OCI-LY3 (cell line): ENCODE measurements at regions not wholly inside any gene's neighbourhood (a gene's known extent, or its start where the extent isn't known, plus 50 kb on each side); places are given as distances from the start of the nearest gene placed in this dataset.

ENCODE experiments used
- H2AFZ ChIP-seq: fragments of 200-600, 300-600 bp; shearing (Covaris generic); 2 replicates; pipeline ENCODE4 v1.6.0; 2014; ENCODE audit warnings: antibody characterized with exemption, low read depth, low read length
- H3K27ac ChIP-seq: fragments of 200-600, 300-600 bp; sonication (generic); 2 replicates; pipeline ENCODE4 v1.5.1; 2014; ENCODE audit warnings: mild to moderate bottlenecking, low read length, moderate library complexity, mixed read lengths
- H3K27me3 ChIP-seq: fragments of 200-600, 300-600 bp; sonication (generic); 2 replicates; pipeline ENCODE4 v1.6.1; 2014; ENCODE audit warnings: low read depth, low read length, mixed read lengths
- H3K36me3 ChIP-seq: fragments of 200-600, 300-600 bp; sonication (generic); replicated peaks from 2 replicates; pipeline ENCODE3; 2014; ENCODE audit warnings: low read depth, low read length, mixed read lengths
- H3K4me1 ChIP-seq: fragments of 300-600, 200-600 bp; sonication (generic); 2 replicates; pipeline ENCODE4 v1.6.1; 2014; ENCODE audit warnings: low read length, mixed read lengths
- H3K4me2 ChIP-seq: fragments of 200-600, 300-600 bp; sonication (generic); 2 replicates; pipeline ENCODE4 v1.6.1; 2014; ENCODE audit warnings: low read length, mixed read lengths
- H3K4me3 ChIP-seq: fragments of 300-600, 200-600 bp; sonication (generic); 2 replicates; pipeline ENCODE4 v1.5.1; 2014; ENCODE audit warnings: antibody characterized with exemption, mild to moderate bottlenecking, low read length, moderate library complexity
- H3K79me2 ChIP-seq: fragments of 300-600, 200-600 bp; shearing (Covaris generic); 2 replicates; pipeline ENCODE4 v1.6.1; 2014; ENCODE audit warnings: mild to moderate bottlenecking, low read length, mixed read lengths
- H3K9ac ChIP-seq: fragments of 300-600, 200-600 bp; shearing (Covaris generic); 2 replicates; pipeline ENCODE4 v1.6.0; 2014; ENCODE audit warnings: mild to moderate bottlenecking, low read length, moderate library complexity
- H3K9me3 ChIP-seq: fragments of 200-600, 300-600 bp; shearing (Covaris generic); 2 replicates; pipeline ENCODE4 v1.6.1; 2014; ENCODE audit warnings: low read length, mixed read lengths; ENCODE audit not compliant: insufficient read depth
- H4K20me1 ChIP-seq: fragments of 200-600, 300-600 bp; sonication (generic); 2 replicates; pipeline ENCODE4 v1.6.1; 2016; ENCODE audit warnings: low read length, mixed read lengths; ENCODE audit not compliant: insufficient read depth
- EZH2phosphoT487 ChIP-seq: fragments of 200-600 bp; shearing (Covaris generic); IDR thresholded peaks from 2 replicates; pipeline ENCODE4 v1.6.1; 2018; ENCODE audit warnings: antibody characterized with exemption, mixed run types, low read depth
- TF ChIP-seq, protein P1 (sequence below): fragments of 200-600, 300-600 bp; sonication (generic); IDR thresholded peaks from 2 replicates; pipeline ENCODE4 v1.5.1; 2014; ENCODE audit warnings: antibody characterized with exemption, low read length, low read depth

DNA sequence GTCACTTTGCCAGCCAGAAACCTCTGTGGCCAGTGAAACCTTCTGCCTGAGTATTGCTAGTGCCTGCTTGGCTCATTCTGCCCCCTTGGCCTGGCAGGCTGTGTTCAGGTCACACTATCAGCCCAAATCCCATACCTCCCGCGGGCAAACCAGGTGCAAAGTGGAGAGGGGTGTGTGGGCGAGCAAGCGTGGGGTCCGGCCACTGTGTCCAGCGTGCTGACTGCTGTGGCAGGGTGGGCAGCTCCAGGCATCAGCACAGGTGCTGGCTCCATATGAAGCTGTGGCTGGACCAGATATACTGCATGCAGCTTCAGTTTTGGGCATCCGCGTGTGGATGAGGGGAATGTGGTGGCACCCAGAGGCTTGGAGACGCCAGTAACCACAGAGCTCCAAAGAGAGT, 576.5 kb upstream of the EDIL3 start:
- H3K36me3 ChIP-seq, result no peaks in the 10 kb centered on the region
- no peaks in the 10 kb centered on the region for H3K9me3 ChIP-seq
- H3K9ac ChIP-seq, result no peak overlapping the region
- no peak overlapping the region for H3K27ac ChIP-seq
- H4K20me1 ChIP-seq, result no peaks in the 10 kb centered on the region
- no peak for TF ChIP-seq EZH2phosphoT487
- TF ChIP-seq, protein P1, sequence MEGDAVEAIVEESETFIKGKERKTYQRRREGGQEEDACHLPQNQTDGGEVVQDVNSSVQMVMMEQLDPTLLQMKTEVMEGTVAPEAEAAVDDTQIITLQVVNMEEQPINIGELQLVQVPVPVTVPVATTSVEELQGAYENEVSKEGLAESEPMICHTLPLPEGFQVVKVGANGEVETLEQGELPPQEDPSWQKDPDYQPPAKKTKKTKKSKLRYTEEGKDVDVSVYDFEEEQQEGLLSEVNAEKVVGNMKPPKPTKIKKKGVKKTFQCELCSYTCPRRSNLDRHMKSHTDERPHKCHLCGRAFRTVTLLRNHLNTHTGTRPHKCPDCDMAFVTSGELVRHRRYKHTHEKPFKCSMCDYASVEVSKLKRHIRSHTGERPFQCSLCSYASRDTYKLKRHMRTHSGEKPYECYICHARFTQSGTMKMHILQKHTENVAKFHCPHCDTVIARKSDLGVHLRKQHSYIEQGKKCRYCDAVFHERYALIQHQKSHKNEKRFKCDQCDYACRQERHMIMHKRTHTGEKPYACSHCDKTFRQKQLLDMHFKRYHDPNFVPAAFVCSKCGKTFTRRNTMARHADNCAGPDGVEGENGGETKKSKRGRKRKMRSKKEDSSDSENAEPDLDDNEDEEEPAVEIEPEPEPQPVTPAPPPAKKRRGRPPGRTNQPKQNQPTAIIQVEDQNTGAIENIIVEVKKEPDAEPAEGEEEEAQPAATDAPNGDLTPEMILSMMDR, result no peak
- H3K79me2 ChIP-seq, result no peaks in the 10 kb centered on the region
- H3K4me1 ChIP-seq, result no peaks in the 10 kb centered on the region
- H2AFZ ChIP-seq, result no peak overlapping the region
- H3K27me3 ChIP-seq, result no peaks in the 10 kb centered on the region
- H3K4me3 ChIP-seq, result no peak overlapping the region
- H3K4me2 ChIP-seq, result no peak overlapping the region

- no peak overlapping the region for H2AFZ ChIP-seq
- H3K79me2 ChIP-seq, result no peaks in the 10 kb centered on the region
- TF ChIP-seq EZH2phosphoT487, result no peak
- TF ChIP-seq, protein P1, result no peak
- H3K4me3 ChIP-seq, result no peak overlapping the region
- no peak overlapping the region for H3K27ac ChIP-seq
- H3K27me3 ChIP-seq, result no peaks in the 10 kb centered on the region
- no peak overlapping the region for H3K4me2 ChIP-seq
- H3K9ac ChIP-seq, result no peak overlapping the region
- H3K36me3 ChIP-seq, result no peaks in the 10 kb centered on the region
- H4K20me1 ChIP-seq, result no peaks in the 10 kb centered on the region
- no peaks in the 10 kb centered on the region for H3K4me1 ChIP-seq
- H3K9me3 ChIP-seq, result no peaks in the 10 kb centered on the region
These were observed 577.2 kb upstream of the EDIL3 start for GRCh38 chr5:84961903-84962302.

DNA sequence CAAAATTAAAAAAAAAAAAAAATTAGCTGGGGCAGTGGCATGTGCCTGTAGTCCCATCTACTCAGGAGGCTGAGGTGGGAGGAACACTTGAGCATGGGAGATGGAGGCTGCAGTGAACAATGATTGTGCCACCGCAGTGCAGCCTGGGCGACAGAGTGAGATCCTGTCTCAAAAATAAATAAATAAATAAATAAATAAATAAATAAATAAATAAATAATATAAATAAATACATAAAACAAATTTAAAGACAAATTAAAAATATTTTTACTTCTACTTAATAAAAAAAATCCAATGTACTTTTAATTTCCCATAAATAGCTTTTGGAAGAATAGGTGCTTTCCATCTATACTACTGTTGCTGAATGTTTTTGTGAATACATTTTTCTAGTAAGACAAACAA, 598.4 kb upstream of the EDIL3 start:
- Histone ChIP-seq H4K20me1 (no peaks in the 10 kb centered on the region), H3K36me3 (no peaks in the 10 kb centered on the region), H3K4me2 (no peak overlapping the region), H3K9me3 (no peaks in the 10 kb centered on the region), H3K27me3 (no peaks in the 10 kb centered on the region), H3K79me2 (no peaks in the 10 kb centered on the region), H3K27ac (no peak overlapping the region), H3K9ac (no peak overlapping the region), H3K4me3 (no peak overlapping the region), H2AFZ (no peak overlapping the region), H3K4me1 (no peaks in the 10 kb centered on the region)
- no peak for TF ChIP-seq EZH2phosphoT487
- TF ChIP-seq, protein P1, result no peak

DNA sequence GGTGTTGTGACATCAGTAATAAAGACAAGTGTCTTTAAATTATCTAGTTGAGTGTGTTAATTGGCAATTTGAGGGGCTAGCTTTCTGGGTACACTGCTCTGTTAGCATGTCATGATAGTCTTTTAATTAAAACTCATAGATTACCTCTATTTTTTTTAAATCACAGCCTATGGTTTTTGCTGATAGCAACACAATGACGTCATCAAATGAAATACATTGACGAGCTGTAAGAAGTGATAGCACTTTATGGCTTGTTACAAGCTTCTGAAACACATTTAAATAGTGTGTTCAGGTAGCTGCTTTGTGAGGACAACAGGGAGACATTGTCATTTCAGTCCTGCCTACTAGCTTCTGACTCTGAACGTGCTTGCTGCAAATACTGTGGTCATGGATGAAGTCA, 600.5 kb upstream of the EDIL3 start:
- H3K4me2 ChIP-seq, result no peak overlapping the region
- no peak overlapping the region for H3K27ac ChIP-seq
- H3K4me1 ChIP-seq, result no peaks in the 10 kb centered on the region
- no peaks in the 10 kb centered on the region for H3K9me3 ChIP-seq
- no peak overlapping the region for H3K9ac ChIP-seq
- H3K36me3 ChIP-seq, result no peaks in the 10 kb centered on the region
- no peaks in the 10 kb centered on the region for H3K27me3 ChIP-seq
- no peak overlapping the region for H3K4me3 ChIP-seq
- no peak overlapping the region for H2AFZ ChIP-seq
- H4K20me1 ChIP-seq, result no peaks in the 10 kb centered on the region
- TF ChIP-seq, protein P1, result no peak
- TF ChIP-seq EZH2phosphoT487, result no peak
- no peaks in the 10 kb centered on the region for H3K79me2 ChIP-seq
